GM12878 (cell line): ENCODE measurements at regions not wholly inside any gene's neighbourhood (a gene's known extent, or its start where the extent isn't known, plus 50 kb on each side); places are given as distances from the start of the nearest gene placed in this dataset.

Experiments used
- ATAC-seq: fragments of 200-7000 bp; cut with Tn5 transposase; 3 replicates; pipeline ENCODE4 v1.9.1; 2020; ENCODE audit warnings: mild to moderate bottlenecking, moderate library complexity
- BruUV-seq: library from RNA; stranded (reverse); fragments of 400-500 nt; replicated peaks from 2 replicates; lab custom pipeline; 2021; lab: Mats Ljungman, UMichigan
- CTCF ChIA-PET: fragments of 300-600 bp; sonication (Branson Sonifier 250); formaldehyde crosslinking; extraction: SDS; loops from one replicate; lab custom pipeline; 2021; ENCODE audit warnings: inconsistent platforms; lab: Yijun Ruan, JAX
- POLR2A ChIA-PET: fragments of 350-600 bp; formaldehyde crosslinking; extraction: SDS; loops from one replicate; lab custom pipeline; 2021; ENCODE audit warnings: inconsistent platforms; lab: Charles Lee
- RAD21 ChIA-PET: fragments of 300-600 bp; sonication (Branson Sonifier 250); formaldehyde crosslinking; loops from one replicate; lab custom pipeline; 2023; ENCODE audit warnings: antibody characterized with exemption; ENCODE audit not compliant: unreplicated experiment; lab: Charles Lee
- SMC1A ChIA-PET: fragments of 300-600 bp; sonication (Branson Sonifier 250); formaldehyde crosslinking; loops from one replicate; lab custom pipeline; 2023; ENCODE audit not compliant: unreplicated experiment, uncharacterized antibody; lab: Charles Lee
- DNase-seq: peaks from one replicate; pipeline ENCODE4 v3.0.0-alpha.2; 2011; ENCODE audit warnings: low read depth, low spot score
- FAIRE-seq: peaks from 3 replicates; lab custom pipeline; 2011; peaks lifted over from hg19 to GRCh38; lab: Jason Lieb, UNC
- H2AFZ ChIP-seq: 2 replicates; pipeline ENCODE4 v1.6.0; 2011; ENCODE audit warnings: low read depth, low read length, control low read depth; ENCODE audit not compliant: control insufficient read depth
- H3K27ac ChIP-seq: 2 replicates; pipeline ENCODE4 v1.5.1; 2011; ENCODE audit warnings: control low read depth; ENCODE audit not compliant: control insufficient read depth, insufficient read depth
- H3K27me3 ChIP-seq, 2 experiments: replicated peaks in 1 of 2; 2 replicates each; pipeline versions ENCODE4 v1.6.0 to v1.6.1; 2011; ENCODE audit warnings: low read length in 1 of 2; ENCODE audit not compliant: control insufficient read depth in 2 of 2, insufficient read depth in 2 of 2
- H3K36me3 ChIP-seq, 2 experiments: 2 replicates each; pipeline ENCODE4 v1.5.1; 2011; ENCODE audit warnings: low read length in 1 of 2; ENCODE audit not compliant: control insufficient read depth in 2 of 2, insufficient read depth in 2 of 2
- H3K4me1 ChIP-seq: 2 replicates; pipeline ENCODE4 v1.6.1; 2011; ENCODE audit warnings: mild to moderate bottlenecking, low read length, moderate library complexity, mixed read lengths; ENCODE audit not compliant: control insufficient read depth, insufficient read depth
- H3K4me2 ChIP-seq: 2 replicates; pipeline ENCODE4 v1.6.0; 2011; ENCODE audit warnings: control low read depth; ENCODE audit not compliant: control insufficient read depth, insufficient read depth
- H3K4me3 ChIP-seq: fragments of 200-600 bp; sonication (generic); 2 replicates; pipeline ENCODE4 v1.5.1; 2016
- H3K79me2 ChIP-seq: 2 replicates; pipeline ENCODE4 v1.6.0; 2011; ENCODE audit warnings: low read length; ENCODE audit not compliant: control insufficient read depth, insufficient read depth
- H3K9ac ChIP-seq: 2 replicates; pipeline ENCODE4 v1.8.0; 2011; ENCODE audit warnings: low read length, control low read depth, mixed read lengths; ENCODE audit not compliant: control insufficient read depth, insufficient read depth
- H3K9me3 ChIP-seq: replicated peaks from 3 replicates; pipeline ENCODE4 v1.5.1; 2011; ENCODE audit warnings: mild to moderate bottlenecking, low read length; ENCODE audit not compliant: control insufficient read depth, insufficient read depth
- H4K20me1 ChIP-seq: 2 replicates; pipeline ENCODE4 v1.6.0; 2011; ENCODE audit not compliant: control insufficient read depth, insufficient read depth
- BHLHE40 ChIP-seq, 2 experiments: fragments of 450-650 bp in 1 of 2; IDR thresholded peaks; 2 replicates each; pipeline ENCODE4 v1.6.1; 2011 to 2017; ENCODE audit warnings: low read depth in 2 of 2, borderline replicate concordance in 1 of 2, improper control_type of control experiment in 1 of 2, low read length in 1 of 2, mild to moderate bottlenecking in 1 of 2
- BRCA1 ChIP-seq: IDR thresholded peaks from 2 replicates; pipeline ENCODE4 v1.6.1; 2011; ENCODE audit warnings: low read depth, low read length, improper control_type of control experiment
- CBX5 ChIP-seq: sonication (generic); IDR thresholded peaks from 2 replicates; pipeline ENCODE4 v1.6.1; 2016; ENCODE audit warnings: low read depth, moderate library complexity, mild to moderate bottlenecking, inconsistent platforms
- FOS ChIP-seq: IDR thresholded peaks from 3 replicates; pipeline ENCODE4 v1.6.1; 2011; ENCODE audit warnings: borderline replicate concordance; ENCODE audit not compliant: insufficient read length; ENCODE audit errors: extremely low read depth
- IRF5 ChIP-seq: fragments of 450-650 bp; IDR thresholded peaks from 2 replicates; pipeline ENCODE4 v1.6.1; 2017; ENCODE audit warnings: borderline replicate concordance
- KAT2A ChIP-seq: conservative IDR thresholded peaks from 2 replicates; pipeline ENCODE4 v1.6.1; 2011; ENCODE audit warnings: low read depth, low read length; ENCODE audit not compliant: control insufficient read depth
- NR2C1 ChIP-seq: fragments of 450-650 bp; IDR thresholded peaks from 2 replicates; pipeline ENCODE4 v1.6.1; 2017; ENCODE audit warnings: antibody characterized with exemption, mild to moderate bottlenecking, moderate library complexity
- PAX8 ChIP-seq: fragments of 450-650 bp; IDR thresholded peaks from 2 replicates; pipeline ENCODE4 v1.6.1; 2017; ENCODE audit warnings: mild to moderate bottlenecking, moderate library complexity
- RB1 ChIP-seq: fragments of 450-650 bp; formaldehyde crosslinking; IDR thresholded peaks from 2 replicates; pipeline ENCODE4 v1.6.1; 2017; ENCODE audit warnings: mild to moderate bottlenecking, borderline replicate concordance
- REST ChIP-seq: IDR thresholded peaks from 2 replicates; pipeline ENCODE4 v1.6.1; 2012; ENCODE audit warnings: mild to moderate bottlenecking, low read depth, low read length
- SIN3A ChIP-seq: IDR thresholded peaks from 2 replicates; pipeline ENCODE4 v1.6.1; 2012; ENCODE audit warnings: low read depth, low read length, improper control_type of control experiment
- SMAD5 ChIP-seq: IDR thresholded peaks from 2 replicates; pipeline ENCODE4 v1.6.1; 2016; ENCODE audit warnings: antibody characterized with exemption, low read depth
- SREBF2 ChIP-seq: IDR thresholded peaks from 2 replicates; pipeline ENCODE4 v1.6.1; 2012; ENCODE audit warnings: mild to moderate bottlenecking, low read length
- STAT1 ChIP-seq: fragments of 450-650 bp; conservative IDR thresholded peaks from 2 replicates; pipeline ENCODE4 v1.6.1; 2014; ENCODE audit warnings: antibody characterized with exemption, mild to moderate bottlenecking
- TARDBP ChIP-seq: IDR thresholded peaks from 2 replicates; pipeline ENCODE4 v1.6.1; 2016; ENCODE audit warnings: borderline replicate concordance
- WRNIP1 ChIP-seq: IDR thresholded peaks from 2 replicates; pipeline ENCODE4 v1.6.1; 2011; ENCODE audit warnings: low read depth, low read length, improper control_type of control experiment, borderline replicate concordance
- ZBTB40 ChIP-seq: fragments of 450-650 bp; IDR thresholded peaks from 2 replicates; pipeline ENCODE4 v1.6.1; 2016; ENCODE audit warnings: mild to moderate bottlenecking, moderate library complexity, borderline replicate concordance
- ZNF217 ChIP-seq: fragments of 450-650 bp; IDR thresholded peaks from 2 replicates; pipeline ENCODE4 v1.6.1; 2017; ENCODE audit warnings: antibody characterized with exemption, mild to moderate bottlenecking
- ZZZ3 ChIP-seq: IDR thresholded peaks from 2 replicates; pipeline ENCODE4 v1.6.1; 2011; ENCODE audit warnings: low read depth; ENCODE audit not compliant: control insufficient read depth, insufficient read length
- WGBS: methylation state at CpG from one replicate; pipeline ENCODE4 v1.1.6; 2016; ENCODE audit warnings: low lambda C conversion rate; ENCODE audit not compliant: insufficient replicate concordance, insufficient coverage; ENCODE audit errors: missing lambda C conversion rate; 5-methylcytosine and 5-hydroxymethylcytosine counted together
- in situ Hi-C: fragments of 300-500 bp; cut with MboI; formaldehyde crosslinking; loops from 9 replicates; pipeline ENCODE4 v1.14.3; 2018; ENCODE audit warnings: mixed read lengths
- intact Hi-C: fragments of 100-400 bp; cut with micrococcal nuclease; formaldehyde crosslinking; loops from one replicate; pipeline ENCODE4 v1.14.2; 2022; ENCODE audit not compliant: unreplicated experiment

GRCh38 chr4:99759988-99760387 lies 56.6 kb upstream of the DAPP1 start:
- ATAC-seq (no peak), DNase-seq (no peak), FAIRE-seq (no peak)
- Histone ChIP-seq H3K79me2 (no peaks in the 10 kb centered on the region), H3K36me3 (no peaks in the 10 kb centered on the region), H3K27ac (no peak overlapping the region), H3K4me3 (no peak overlapping the region), H2AFZ (no peak overlapping the region), H3K4me2 (no peak overlapping the region), H3K9me3 (no peaks in the 10 kb centered on the region), H4K20me1 (no peaks in the 10 kb centered on the region)
- WGBS, result 0% methylated on average over 1 of the region's 1 CpG
- ChIA-PET RAD21 (no interaction called here), POLR2A (no interaction called here), SMC1A (no interaction called here)
- in situ Hi-C loops (no loop called here), intact Hi-C loops (no loop called here)
- no TSS peak for BruUV-seq
- TF ChIP-seq IRF5 (no peak), FOS (no peak), ZZZ3 (no peak), TARDBP (no peak), ZNF217 (no peak), REST (no peak), ZBTB40 (no peak), STAT1 (no peak), WRNIP1 (no peak), SREBF2 (no peak), BHLHE40 (IDR thresholded peaks at IDR 0.05; ENCODE audit: borderline replicate concordance in 1 of 2, low read depth in 2 of 2, low read length in 1 of 2) (no peak), SIN3A (no peak), CBX5 (no peak), SMAD5 (no peak), PAX8 (no peak), RB1 (no peak), NR2C1 (no peak), BRCA1 (no peak), KAT2A (no peak)
- TF ChIP-seq, all 136 proteins: peak for 0
- Histone ChIP-seq H3K4me1 (no peaks in the 10 kb centered on the region), H3K27me3 (no peaks in the 10 kb centered on the region), H3K9ac (no peak overlapping the region)
- CTCF ChIA-PET, result no interaction called here
